ENCODE measurements at regions not wholly inside any gene's neighbourhood (a gene's known extent, or its start where the extent isn't known, plus 50 kb on each side); places are given as distances from the start of the nearest gene placed in this dataset.
"Not testable (repeated sequence)": the region's sequence is repeated elsewhere in the genome, so short reads cannot be mapped to it uniquely, and the experiment has no call there.

GRCh38 chr11:29244355-29244754, 772.5 kb downstream of the KCNA4 start:
- no peak for DNase-seq (ENCODE audit: low spot score)

GRCh38 chr11:29243616-29244015, 773.2 kb downstream of the KCNA4 start:
- DNase-seq (ENCODE audit: low spot score): no peak

GRCh38 chr11:29231991-29232390, 784.8 kb downstream of the KCNA4 start:
- DNase-seq (ENCODE audit: low spot score): no peak

DNA sequence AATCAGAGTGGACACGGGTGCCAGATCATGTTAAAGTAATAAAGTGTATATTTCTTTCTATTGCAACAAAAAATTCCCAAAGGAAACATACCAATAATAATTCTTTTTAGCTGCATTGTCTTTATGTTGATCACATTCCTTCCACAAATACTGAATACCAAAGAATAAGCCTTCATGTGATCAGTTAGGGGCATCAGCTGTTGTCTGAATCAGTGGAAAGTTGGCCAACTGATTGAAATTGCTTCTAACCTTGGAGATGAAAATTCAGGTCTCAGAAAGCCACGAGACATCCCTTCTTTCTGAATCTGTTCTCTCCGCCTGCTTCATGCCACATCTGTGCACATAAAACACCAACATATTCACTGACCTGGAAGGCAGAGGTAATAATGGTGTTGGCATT, 785.2 kb downstream of the KCNA4 start:
- DNase-seq (ENCODE audit: low spot score): no peak

- DNase-seq (ENCODE audit: low spot score): no peak
These were observed 789.0 kb downstream of the KCNA4 start for GRCh38 chr11:29227811-29228210.

- no peak for DNase-seq (ENCODE audit: low spot score)
These were observed 792.0 kb downstream of the KCNA4 start for GRCh38 chr11:29224739-29225384.

GRCh38 chr11:29219531-29219930, 797.3 kb downstream of the KCNA4 start:
- DNase-seq (ENCODE audit: low spot score): not testable (repeated sequence)

GRCh38 chr11:29217901-29218300, 798.9 kb downstream of the KCNA4 start:
- no peak for DNase-seq (ENCODE audit: low spot score)

GRCh38 chr11:29214833-29215232, 802.0 kb downstream of the KCNA4 start:
- no peak for DNase-seq (ENCODE audit: low spot score)

GRCh38 chr11:29211202-29211601, 805.6 kb downstream of the KCNA4 start:
- DNase-seq (ENCODE audit: low spot score): no peak

- DNase-seq (ENCODE audit: low spot score): no peak
These were observed 806.4 kb downstream of the KCNA4 start for GRCh38 chr11:29210426-29210825.

- DNase-seq (ENCODE audit: low spot score): no peak
These were observed 808.7 kb downstream of the KCNA4 start for GRCh38 chr11:29208117-29208516.

DNA sequence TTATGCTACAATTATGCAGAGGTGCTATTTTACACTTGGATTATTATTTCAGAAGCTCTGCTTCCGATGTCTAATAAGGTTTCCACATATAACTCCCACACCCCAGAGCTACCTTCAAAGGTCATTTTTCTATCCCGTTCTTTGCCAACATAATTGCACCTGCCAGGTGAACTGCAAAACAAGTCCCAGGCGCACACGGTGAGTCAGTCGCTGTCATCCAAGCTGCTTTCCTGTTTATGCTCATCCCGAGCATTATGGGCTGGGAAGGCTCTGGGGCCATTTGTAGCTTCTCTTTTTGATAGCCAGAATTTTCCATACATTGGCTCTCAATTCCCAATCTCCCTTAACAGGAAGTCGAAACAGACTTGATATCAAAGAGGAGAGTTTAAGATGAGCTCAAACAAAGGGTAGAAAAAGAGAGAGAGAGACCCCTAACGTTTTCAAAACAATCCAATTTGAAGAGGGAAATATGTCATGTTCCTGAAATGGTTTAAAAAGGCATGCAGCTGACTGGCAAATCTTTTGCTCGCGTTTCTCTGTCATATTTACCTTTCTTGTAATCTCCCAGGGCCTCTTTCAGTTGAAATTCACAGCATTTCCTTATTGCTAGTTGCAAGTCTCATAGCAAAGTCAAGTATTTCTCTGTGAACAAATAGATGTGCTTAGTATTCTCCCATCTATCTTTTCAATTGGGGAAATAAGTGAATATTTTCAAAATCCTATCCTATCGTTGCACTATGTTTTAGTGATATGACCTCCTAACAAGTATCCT, 815.9 kb downstream of the KCNA4 start:
- no peak for DNase-seq (ENCODE audit: low spot score)

DNA sequence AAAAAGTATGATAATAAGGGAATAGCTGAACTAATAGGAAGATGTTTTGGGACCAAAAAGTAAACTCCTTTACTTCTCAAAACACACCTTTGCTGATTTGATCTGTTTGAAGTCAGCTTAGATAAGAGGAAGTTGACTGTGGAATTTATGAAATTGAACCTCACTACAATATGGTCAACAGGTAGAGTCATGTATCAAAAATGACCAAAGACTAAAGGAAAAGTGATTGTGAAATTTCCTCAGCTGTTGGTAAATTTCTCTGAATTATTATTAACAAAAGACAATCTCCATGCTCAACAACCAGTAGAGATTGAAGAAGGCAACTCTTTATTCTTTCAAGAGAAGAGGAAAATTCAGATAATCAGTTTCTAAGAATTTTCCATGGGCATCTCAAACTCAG, 826.5 kb downstream of the KCNA4 start:
- DNase-seq (ENCODE audit: low spot score): no peak

- no peak for DNase-seq (ENCODE audit: low spot score)
These were observed 829.6 kb downstream of the KCNA4 start for GRCh38 chr11:29187215-29187614.

GRCh38 chr11:29184939-29185890, 831.6 kb downstream of the KCNA4 start:
- DNase-seq (ENCODE audit: low spot score): no peak

GRCh38 chr11:29183301-29183700, 833.5 kb downstream of the KCNA4 start:
- no peak for DNase-seq (ENCODE audit: low spot score)

DNA sequence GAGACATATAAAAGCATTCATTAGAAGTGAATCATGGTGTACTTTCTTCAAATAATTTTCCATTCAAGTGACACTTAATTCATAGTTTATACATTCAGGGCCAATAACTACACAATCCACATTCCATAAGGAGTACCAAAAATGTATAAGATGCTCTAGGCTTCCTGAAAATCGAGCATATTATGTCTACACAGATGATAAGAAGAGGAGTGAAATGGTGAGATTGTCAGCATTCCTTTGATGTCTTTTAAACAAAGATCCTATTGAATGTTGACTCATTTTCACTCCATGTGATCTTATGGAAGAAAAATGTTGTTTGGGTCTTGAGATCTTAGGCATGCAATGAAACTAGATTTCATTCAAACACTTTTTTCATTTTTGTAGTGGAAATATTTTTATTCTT, 843.2 kb downstream of the KCNA4 start:
- DNase-seq (ENCODE audit: low spot score): no peak

DNA sequence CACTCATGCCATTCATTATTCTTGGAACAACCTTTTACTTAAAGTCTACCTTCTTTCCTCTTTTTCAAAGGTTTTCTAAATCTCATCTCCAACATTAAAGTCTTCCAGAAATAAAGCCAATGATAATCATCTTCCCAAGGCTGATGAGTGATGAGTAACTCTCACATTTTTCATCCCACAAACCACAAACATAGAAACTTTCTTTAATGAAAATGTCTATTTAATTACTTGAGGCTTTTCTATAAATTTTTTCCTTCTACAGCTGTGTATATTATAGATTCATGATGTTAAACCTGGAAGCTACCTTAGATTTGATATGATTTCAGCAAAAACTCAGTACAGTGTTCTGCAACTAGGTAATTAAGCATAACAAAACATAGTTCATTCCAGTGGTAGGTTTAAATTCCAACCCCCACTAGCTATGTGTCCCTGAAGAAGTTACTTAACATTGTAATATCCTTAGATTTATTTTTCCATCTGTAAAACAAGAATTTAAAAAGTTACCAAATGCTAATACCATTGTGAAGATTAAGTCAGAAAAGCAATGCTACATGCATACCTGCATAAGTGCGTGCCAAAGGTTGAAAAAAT, 845.4 kb downstream of the KCNA4 start:
- DNase-seq (ENCODE audit: low spot score): no peak

GRCh38 chr11:29166306-29166705, 850.5 kb downstream of the KCNA4 start:
- DNase-seq (ENCODE audit: low spot score): no peak

DNA sequence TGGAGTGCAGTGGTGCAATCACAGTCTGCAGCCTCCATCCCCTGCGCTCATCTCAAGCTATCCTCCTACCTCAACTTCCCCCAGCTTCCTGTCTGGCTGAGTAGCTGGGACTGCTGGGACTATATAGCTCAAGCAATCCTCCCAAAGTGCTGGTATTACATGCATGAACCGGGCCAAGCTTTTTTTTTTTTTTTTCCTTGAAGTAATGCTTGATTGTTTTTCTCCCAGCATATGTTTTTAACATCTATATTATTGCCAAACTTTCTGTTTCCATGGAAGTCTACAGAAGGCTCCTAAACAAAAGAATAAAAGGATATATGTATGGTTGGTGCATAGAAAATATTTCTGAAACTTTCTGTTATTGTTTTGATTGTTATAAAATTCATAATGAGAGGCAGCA, 853.6 kb downstream of the KCNA4 start:
- no peak for DNase-seq (ENCODE audit: low spot score)

DNA sequence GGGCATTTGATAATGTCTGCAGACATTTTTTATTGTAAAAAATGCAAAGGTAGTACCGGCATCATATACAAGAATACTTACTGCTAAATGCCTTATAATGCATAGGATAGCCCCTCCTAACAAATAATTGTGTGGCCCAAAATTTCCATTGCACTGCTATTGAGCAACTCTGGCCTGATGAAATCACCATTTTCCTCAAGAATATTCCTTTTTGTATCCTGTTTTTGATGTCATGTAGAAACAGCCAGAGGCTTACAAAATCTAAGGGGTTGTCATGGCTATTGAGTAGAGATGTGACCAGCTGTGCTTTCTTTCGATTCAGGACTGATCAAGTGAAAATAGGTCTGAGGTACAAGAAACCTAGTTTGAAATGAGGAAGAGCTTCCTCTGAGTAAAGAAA, 854.3 kb downstream of the KCNA4 start:
- no peak for DNase-seq (ENCODE audit: low spot score)
